OCI-LY1 (cell line): ENCODE measurements at regions not wholly inside any gene's neighbourhood (a gene's known extent, or its start where the extent isn't known, plus 50 kb on each side); places are given as distances from the start of the nearest gene placed in this dataset.

Experiments used
- CTCF ChIP-seq: fragments of 200-600 bp; sonication (generic), shearing (Covaris generic); IDR thresholded peaks from 2 replicates; pipeline ENCODE4 v1.5.1; 2017; ENCODE audit warnings: mild to moderate bottlenecking, antibody characterized with exemption, low read length, moderate library complexity, mixed read lengths
- EZH2 ChIP-seq: fragments of 200-600 bp; sonication (generic), shearing (Covaris generic); IDR thresholded peaks from 2 replicates; pipeline ENCODE4 v1.8.0; 2017; ENCODE audit warnings: borderline replicate concordance, mixed run types, mild to moderate bottlenecking, antibody characterized with exemption, low read length, moderate library complexity, mixed read lengths

- TF ChIP-seq CTCF = no peak
- TF ChIP-seq EZH2 = no peak
These were observed 357.6 kb upstream of the SALL1 start for GRCh38 chr16:51508490-51509212.
